ENCODE measurements at regions not wholly inside any gene's neighbourhood (a gene's known extent, or its start where the extent isn't known, plus 50 kb on each side); places are given as distances from the start of the nearest gene placed in this dataset.
"Not testable (repeated sequence)": the region's sequence is repeated elsewhere in the genome, so short reads cannot be mapped to it uniquely, and the experiment has no call there.

GRCh38 chr10:55551603-55552002 is 750.6 kb upstream of the PCDH15 start:
- no peak for DNase-seq (ENCODE audit: low read depth in 1 of 2, low spot score in 1 of 2)
- no peak overlapping the region for H3K27ac ChIP-seq
- no peaks in the 10 kb centered on the region for H3K36me3 ChIP-seq
- H3K4me3 ChIP-seq: no peak overlapping the region
- no peaks in the 10 kb centered on the region for H3K9me3 ChIP-seq (ENCODE audit: low read depth)
- TF ChIP-seq CTCF (IDR thresholded peaks at IDR 0.05; ENCODE audit: low read depth, low read length): no peak
- no peaks in the 10 kb centered on the region for H3K4me1 ChIP-seq (ENCODE audit: low read depth)
- H3K27me3 ChIP-seq: no peaks in the 10 kb centered on the region

GRCh38 chr10:55550236-55550635 is 749.2 kb upstream of the PCDH15 start:
- TF ChIP-seq CTCF (IDR thresholded peaks at IDR 0.05; ENCODE audit: low read depth, low read length): no peak
- H3K4me1 ChIP-seq (ENCODE audit: low read depth): no peaks in the 10 kb centered on the region
- no peak overlapping the region for H3K4me3 ChIP-seq
- no peaks in the 10 kb centered on the region for H3K9me3 ChIP-seq (ENCODE audit: low read depth)
- DNase-seq (ENCODE audit: low read depth in 1 of 2, low spot score in 1 of 2): peak in 1 of 2 donors; percentile 5
- no peaks in the 10 kb centered on the region for H3K36me3 ChIP-seq
- no peak overlapping the region for H3K27ac ChIP-seq
- no peaks in the 10 kb centered on the region for H3K27me3 ChIP-seq

GRCh38 chr10:55537497-55537896 is 736.5 kb upstream of the PCDH15 start:
- H3K4me1 ChIP-seq (ENCODE audit: low read depth); H3K27me3 ChIP-seq; H3K27ac ChIP-seq; H3K4me3 ChIP-seq; H3K9me3 ChIP-seq (ENCODE audit: low read depth); DNase-seq (ENCODE audit: low read depth in 1 of 2, low spot score in 1 of 2); H3K36me3 ChIP-seq: not testable (repeated sequence)

GRCh38 chr10:55519264-55519663 is 718.2 kb upstream of the PCDH15 start:
- no peak for TF ChIP-seq CTCF (IDR thresholded peaks at IDR 0.05; ENCODE audit: low read depth, low read length)
- no peaks in the 10 kb centered on the region for H3K36me3 ChIP-seq
- H3K4me1 ChIP-seq (ENCODE audit: low read depth): peaks cover 8% of the 10 kb centered on the region
- H3K4me3 ChIP-seq: no peak overlapping the region
- no peaks in the 10 kb centered on the region for H3K27me3 ChIP-seq
- H3K27ac ChIP-seq: no peak overlapping the region
- H3K9me3 ChIP-seq (ENCODE audit: low read depth): no peaks in the 10 kb centered on the region
- DNase-seq (ENCODE audit: low read depth in 1 of 2, low spot score in 1 of 2): no peak

- peak in 1 of 2 donors; percentile 10 for DNase-seq (ENCODE audit: low read depth in 1 of 2, low spot score in 1 of 2)
- H3K27me3 ChIP-seq; H3K4me1 ChIP-seq (ENCODE audit: low read depth); H3K4me3 ChIP-seq; H3K36me3 ChIP-seq; H3K9me3 ChIP-seq (ENCODE audit: low read depth): not testable (repeated sequence)
- peak overlapping the region; percentile 27 for H3K27ac ChIP-seq
These were observed 717.4 kb upstream of the PCDH15 start for GRCh38 chr10:55518416-55518815.

- Histone ChIP-seq H3K27ac (no peak overlapping the region), H3K36me3 (no peaks in the 10 kb centered on the region), H3K27me3 (no peaks in the 10 kb centered on the region), H3K4me1 (ENCODE audit: low read depth) (no peaks in the 10 kb centered on the region), H3K9me3 (ENCODE audit: low read depth) (no peaks in the 10 kb centered on the region), H3K4me3 (no peak overlapping the region)
- TF ChIP-seq CTCF (IDR thresholded peaks at IDR 0.05; ENCODE audit: low read depth, low read length): no peak
- DNase-seq (ENCODE audit: low read depth in 1 of 2, low spot score in 1 of 2): no peak
These were observed 708.1 kb upstream of the PCDH15 start for GRCh38 chr10:55509168-55509567.

- no peaks in the 10 kb centered on the region for H3K27me3 ChIP-seq
- no peaks in the 10 kb centered on the region for H3K9me3 ChIP-seq (ENCODE audit: low read depth)
- no peaks in the 10 kb centered on the region for H3K4me1 ChIP-seq (ENCODE audit: low read depth)
- peak; percentile 9 to 59 for DNase-seq (ENCODE audit: low read depth in 1 of 2, low spot score in 1 of 2)
- TF ChIP-seq CTCF (IDR thresholded peaks at IDR 0.05; ENCODE audit: low read depth, low read length): peak; percentile 30
- no peak overlapping the region for H3K27ac ChIP-seq
- no peak overlapping the region for H3K4me3 ChIP-seq
- H3K36me3 ChIP-seq: no peaks in the 10 kb centered on the region
These were observed 700.0 kb upstream of the PCDH15 start for GRCh38 chr10:55500931-55501559.
